UCSD-AML1 (cell line): ENCODE measurements at regions not wholly inside any gene's neighbourhood (a gene's known extent, or its start where the extent isn't known, plus 50 kb on each side); places are given as distances from the start of the nearest gene placed in this dataset.

Experiments used
- DNase-seq: peaks from one replicate; lab custom pipeline; 2025; ENCODE audit not compliant: unreplicated experiment; lab: John Stamatoyannopoulos, UW

DNA sequence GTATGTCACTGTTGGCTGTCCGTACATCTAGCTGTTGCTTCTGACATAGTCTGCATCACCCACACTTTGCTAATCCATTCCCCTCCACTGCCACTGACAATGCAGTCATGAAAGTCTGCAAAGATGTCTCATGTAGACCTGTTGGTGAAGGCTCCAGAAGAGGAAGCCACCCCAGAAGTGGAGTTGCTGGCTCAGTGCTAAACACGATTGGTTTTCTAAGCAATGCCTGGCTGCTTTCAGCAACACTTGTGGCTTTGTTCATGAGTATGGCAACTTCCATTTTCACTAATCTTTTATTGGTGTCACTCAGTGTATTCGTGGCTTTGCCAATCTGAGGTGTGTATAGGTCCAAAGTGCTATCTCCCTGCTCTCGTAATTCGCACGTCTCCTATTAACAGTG, 288.1 kb downstream of the GADD45G start:
- DNase-seq: no peak

DNA sequence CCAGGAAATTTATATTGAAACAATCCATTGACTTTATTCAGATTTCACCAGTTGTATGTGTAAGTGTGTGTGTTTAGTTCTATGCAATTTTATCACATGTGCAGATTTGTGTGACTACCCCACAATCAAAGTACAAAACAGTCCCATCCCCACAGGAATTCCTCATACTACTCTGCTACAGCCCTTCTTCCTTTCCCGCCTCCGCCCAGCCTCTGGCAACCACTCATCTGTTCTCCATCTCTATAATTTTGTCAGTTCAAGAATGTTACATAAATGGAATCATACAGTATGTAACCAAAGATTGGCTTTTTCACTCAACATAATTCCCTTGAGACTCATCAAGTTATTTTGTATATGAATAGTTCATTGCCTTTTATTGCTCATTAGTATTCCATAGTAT, 289.1 kb downstream of the GADD45G start:
- no peak for DNase-seq

DNA sequence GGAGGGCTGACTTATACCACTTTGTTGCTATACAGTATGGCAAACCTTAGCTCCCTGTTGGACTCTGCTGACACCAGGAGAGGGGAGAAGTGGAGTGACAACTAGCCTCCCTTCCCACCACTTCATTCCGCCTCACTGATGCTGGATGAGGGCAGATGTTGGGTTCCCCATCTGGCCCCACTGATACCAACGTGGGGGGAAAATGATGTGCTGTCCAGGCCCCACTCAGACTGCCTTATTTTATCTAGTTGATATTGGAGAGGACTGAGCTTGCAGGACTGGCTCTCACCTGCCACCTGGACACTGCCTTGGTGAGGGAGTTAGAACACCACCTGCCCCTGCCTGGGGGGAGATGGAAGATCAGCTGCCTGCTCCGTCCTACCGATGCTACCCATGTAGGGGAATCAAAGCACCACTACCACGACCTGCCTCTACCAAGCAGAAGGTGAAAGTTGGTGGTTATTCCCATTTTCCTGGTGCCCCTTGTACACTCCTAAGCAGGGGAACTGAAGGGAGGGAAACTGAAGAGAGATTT, 292.1 kb downstream of the GADD45G start:
- no peak for DNase-seq

DNA sequence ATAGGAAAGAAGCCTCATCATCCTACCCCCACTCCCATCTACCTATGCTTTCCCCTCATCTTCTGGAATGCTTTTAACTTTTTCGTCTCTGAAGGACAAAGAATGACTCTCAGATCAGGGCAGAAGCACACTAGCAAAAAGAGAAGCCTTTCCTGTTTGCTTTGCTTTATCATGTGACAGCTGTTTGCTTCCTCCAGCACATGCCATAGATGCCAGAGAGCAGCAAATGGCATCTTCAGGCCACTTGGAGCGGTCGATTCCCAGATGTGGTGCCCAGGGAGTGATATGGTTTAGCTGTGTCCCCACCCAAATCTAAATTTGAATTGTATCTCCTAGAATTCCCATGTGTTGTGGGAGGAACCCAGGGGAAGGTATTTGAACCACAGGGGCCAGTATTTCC, 294.8 kb downstream of the GADD45G start:
- no peak for DNase-seq

DNA sequence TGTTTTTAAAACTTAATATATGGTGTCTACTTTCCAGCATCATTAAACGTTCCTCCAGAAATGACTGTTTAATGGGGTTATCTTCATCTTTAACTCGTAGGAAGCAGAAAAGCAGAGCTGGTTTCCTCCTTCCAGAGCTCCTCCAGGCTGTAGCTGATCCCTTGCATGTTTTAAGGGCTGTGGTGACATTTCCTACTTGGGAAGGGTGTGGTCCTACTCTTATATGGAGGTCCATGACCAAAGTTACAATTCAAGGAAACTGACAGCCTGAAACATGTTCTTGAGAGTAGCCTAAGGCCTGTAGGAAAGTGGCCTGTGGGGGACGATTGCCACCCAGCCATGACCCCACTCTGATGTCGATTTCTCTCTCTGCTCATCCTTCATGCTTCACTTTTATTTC, 297.1 kb downstream of the GADD45G start:
- no peak for DNase-seq

DNA sequence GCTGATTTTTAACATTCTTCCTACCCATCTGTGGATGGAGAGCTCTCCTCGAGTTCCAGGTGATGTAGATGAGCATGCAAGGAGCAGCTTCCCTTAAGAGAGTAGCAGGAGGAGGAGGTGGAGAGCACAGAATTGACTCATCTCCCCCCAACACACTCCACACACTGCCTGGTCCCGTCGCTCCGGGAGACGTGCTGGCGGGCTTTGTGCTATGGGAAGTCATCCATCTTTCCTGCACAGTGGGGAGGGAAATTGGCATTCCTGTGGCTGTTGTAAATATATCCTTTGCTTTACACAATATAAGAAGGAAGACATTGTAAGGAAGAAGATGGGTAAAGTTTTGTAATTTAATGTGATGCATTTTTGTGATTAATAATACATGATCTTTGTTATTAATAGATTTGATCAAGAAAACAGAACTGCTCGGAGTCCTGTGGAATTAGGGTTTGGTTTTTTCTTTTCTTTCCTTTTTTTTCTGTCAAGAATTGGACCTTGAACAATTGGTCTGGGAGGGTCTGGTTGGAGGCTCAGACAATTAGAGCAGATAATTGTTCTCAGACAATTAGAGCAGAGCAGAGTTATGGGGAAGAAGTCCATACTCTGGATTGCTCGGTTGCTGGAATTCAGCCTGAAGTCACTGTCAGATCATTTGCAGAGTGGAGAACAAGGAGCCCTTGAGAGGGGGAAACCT, 297.8 kb downstream of the GADD45G start:
- DNase-seq: no peak

DNA sequence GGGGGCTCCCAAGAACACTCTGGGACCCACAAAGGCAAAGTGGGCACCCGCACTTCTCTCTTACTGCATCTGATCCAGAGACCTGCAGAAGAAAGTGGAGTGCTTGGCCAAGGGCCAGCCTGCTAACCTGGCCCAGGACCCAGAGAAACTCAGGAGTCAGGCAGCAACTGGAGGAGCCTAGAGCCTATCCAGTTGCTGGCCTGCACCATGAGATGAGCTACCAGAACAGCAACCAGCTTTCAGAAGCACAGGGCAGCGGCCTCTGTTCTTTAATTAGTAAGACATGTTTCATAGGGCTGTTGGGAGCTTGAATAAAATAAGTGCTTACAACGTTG, 298.3 kb downstream of the GADD45G start:
- no peak for DNase-seq

DNA sequence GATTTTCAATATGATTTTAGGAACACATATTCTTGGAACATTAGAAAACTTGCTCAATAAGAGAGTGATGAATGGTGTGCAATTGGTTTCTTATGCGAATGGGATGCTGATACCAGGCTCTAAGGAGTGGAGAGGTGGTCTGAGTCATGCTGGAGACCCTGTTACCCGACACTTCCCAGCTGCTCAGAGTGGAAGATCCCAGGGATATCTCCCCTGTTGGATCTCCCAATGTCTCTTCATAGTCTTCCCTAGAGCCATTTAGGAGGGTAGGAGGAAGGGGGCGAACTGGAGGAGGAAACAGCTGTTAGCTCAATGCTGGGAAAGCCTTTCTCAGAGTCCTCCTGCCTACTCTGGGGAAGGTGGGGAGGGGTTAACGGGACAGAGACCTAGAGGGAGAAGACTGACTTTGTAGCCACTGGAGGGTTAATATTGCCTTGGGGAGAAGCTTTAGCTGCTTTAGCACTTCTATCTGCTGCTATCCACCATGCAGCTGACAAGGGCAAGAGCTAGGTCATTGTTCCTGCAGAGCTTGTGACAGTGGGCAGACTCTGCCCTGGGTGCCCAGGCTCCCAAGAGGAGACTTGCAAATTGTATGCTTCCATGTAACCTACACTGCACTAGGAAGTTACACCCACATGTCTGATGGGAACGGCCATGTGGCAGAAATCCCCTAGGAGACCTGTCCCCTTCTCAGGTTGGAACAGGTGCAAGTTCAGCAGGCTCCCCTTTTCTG, 301.0 kb downstream of the GADD45G start:
- no peak for DNase-seq

DNA sequence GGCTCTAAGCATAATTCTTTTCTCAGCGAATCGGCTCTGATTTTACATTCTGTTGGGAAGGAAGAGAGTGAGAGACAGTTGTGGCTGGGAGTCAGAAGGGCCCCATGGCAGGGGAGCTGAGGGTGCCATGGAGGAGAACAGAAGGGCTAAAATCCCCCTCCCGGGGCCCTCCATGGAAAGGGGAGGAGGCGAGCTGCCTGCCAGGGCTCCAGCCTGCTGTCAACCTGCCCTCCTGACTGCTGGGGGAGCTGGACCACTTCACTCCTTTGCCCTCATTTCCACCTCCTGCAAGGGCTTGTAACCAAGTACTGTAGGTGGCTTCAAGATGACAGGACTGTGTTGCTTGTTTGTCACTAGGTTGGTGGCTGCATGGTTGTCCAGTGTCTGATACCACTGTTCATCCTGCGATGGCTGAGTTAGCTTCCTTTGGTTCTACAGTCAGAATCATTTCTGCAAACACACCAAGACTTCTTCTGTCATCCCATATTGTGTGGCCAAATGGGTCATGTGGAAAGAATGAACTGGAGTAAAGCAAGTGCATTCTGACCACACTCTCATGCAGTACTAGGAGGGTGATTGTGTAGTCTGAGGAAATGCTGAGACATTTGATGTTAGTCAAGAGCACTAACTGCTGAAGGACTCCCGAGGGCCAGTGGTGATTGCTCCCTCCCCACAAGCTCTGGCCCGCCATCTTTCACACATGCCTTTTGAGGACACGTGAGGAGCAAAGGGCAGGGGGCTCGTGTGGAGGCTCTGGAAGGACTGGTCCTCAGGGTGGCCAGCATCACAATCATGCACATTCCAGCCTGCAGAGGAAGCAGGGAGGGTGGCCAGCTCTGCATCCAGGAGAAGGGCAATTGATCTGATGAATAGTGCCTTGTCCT, 307.2 kb downstream of the GADD45G start:
- DNase-seq: no peak

DNA sequence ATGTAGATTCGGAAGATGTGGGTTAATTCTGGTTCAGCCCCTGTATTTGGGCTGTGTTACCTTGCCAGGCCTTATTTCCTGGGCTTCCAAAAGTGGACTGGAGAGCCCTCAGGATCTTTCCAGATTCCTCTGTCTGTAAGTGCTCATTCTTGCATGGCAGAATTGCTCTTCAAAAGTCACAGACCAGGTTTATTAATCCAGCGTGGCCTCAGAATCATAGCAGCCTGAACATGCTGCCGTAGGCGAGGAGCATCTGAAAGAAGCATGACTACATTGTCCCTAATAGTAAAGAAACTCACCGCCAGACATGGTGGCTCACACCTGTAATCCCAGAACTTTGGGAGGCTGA, 307.8 kb downstream of the GADD45G start:
- DNase-seq: no peak

DNA sequence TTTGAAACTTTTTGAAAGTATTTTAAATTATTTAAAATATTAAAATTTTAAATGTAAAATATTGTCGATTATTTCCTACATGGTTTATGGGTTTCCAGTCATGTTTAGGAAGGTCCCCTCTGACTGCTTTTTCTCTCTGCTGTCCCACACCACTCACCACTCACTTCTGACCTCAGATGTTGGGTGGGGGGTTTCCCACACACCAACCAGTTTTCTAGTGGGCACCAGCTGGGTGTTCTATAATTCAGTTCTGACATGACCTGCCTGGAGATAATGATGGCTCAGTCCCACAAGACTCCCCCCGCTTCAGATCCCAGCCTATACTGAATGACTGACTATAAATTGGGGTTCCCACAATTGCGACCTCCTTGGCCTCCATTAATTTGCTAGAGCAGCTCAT, 310.4 kb downstream of the GADD45G start:
- no peak for DNase-seq

DNA sequence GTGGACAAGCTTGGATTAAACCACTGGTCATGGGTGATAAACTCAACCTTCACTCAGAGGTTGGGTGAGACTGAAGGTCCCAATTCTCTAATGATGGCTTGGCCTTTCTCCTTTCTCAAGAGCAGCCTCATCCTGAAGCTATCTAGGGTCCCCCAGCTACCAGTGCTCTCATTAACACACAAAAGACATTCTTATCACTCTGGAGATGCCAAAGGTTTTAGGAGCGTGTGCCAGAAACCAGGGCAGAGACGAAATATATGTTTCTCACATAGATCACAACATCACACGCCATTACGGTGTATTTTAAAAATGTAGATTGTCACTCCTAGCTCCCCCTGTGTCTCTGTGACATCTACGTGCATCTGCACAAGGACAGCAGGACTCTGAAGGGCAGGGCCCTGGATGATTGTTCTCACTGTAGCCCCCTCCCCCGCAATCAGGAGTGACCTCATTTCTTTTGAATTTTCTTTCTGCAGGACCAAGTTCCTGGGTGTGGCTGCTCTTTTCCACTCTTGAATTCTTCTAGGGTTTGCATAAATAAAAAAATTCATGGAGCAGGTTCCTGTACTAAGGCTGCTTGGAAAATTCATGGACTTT, 311.3 kb downstream of the GADD45G start:
- DNase-seq: no peak

DNA sequence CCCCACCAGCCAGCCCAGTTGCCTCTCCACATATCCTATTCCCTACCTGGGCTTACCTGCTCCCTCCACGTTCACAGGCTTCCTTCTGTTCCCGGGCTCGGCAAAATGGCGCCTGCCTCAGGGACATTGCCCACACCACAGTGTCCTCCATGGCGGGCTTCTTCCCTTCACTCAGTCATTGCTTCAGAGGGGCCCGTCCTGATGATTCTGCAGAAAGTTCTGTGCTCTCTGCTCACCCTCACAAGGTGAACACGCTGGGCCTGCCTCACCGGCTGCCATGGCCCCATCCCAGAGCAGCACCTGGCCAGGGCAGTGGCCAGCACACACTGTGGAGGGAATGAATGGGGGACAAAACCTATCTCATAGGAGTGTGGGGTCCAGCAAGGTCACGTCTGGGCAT, 313.0 kb downstream of the GADD45G start:
- no peak for DNase-seq

DNA sequence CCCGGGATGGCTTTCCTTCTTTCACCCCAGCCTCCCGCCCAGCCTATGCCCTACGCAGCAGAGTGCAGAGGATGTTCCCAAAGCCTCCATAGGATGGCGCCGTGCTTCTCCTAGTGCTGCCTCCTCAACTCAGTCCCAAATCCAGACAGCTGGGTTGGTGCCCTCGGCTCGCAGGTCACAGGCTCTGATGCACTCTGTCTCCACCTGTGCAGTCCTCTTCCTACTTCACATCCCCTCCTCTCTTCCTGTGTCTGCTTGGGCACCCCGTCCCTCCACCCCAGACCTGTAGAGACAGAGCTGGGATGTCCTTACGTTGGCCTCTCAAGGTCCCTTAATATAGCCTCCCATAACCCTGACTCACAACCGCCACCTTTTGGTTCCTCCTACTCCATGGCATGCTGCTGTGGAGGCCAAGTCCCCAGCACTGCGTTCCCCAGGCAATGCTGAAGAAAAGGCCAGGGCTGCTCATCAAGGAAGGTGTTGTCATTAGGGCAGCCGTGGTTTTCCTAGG, 314.4 kb downstream of the GADD45G start:
- peak; percentile 38 for DNase-seq

DNA sequence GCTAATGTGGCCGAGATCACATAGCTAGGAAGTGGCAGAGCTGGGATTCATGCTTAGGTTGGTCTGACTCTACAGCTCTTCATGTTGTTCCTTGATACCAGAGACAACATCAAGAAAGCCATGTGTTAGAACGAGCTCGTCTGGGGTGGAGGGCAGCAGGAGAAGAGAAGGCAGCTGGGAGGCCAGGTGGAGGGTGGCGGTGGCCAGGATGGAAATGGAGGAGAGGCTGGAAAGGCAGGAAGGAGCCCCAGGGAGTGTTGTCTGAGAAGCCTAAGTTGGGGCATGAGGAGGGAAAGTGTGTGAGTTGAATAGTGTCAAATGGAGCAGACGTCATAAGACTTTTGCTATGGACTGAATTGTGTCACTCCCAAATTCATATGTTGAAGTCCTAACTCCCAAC, 315.3 kb downstream of the GADD45G start:
- DNase-seq: no peak

DNA sequence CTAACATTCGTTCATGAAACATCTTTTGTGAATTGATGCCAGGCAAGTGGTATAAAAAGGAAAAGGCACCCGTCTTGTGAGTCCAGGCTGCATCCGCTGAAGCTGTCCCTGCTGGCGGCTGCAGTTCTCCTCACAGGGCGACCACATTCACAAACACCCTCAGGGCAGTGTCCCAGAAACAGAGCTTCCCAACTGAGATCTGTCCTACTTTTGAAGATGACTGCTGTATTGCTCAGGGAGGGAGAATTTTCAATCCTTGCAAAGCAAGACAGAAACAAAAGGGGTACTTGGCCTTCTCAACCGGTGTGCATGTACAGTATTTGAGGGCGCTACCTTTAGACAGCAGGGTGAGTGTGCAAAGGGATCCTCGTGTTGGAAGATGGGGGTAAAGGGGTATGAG, 316.1 kb downstream of the GADD45G start:
- no peak for DNase-seq

DNA sequence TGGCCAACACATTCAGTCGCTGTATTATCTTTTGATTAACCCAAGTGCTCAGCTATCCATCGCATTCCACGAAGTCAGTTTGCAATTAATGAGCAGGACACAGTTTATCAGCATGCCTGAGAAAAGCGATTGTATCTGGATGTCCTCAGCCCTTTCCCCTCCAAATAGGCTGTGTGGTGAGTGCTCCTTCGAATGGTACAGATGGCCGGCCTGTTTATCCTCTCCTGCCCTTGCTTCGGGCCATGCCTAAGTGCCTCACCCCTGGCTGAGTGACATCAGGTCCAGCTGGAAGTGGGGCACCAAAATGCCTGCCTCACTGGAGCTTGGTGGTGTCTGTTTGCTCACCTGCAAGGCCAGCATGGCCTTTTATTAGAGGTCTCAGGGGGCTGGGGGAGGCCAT, 317.3 kb downstream of the GADD45G start:
- no peak for DNase-seq

DNA sequence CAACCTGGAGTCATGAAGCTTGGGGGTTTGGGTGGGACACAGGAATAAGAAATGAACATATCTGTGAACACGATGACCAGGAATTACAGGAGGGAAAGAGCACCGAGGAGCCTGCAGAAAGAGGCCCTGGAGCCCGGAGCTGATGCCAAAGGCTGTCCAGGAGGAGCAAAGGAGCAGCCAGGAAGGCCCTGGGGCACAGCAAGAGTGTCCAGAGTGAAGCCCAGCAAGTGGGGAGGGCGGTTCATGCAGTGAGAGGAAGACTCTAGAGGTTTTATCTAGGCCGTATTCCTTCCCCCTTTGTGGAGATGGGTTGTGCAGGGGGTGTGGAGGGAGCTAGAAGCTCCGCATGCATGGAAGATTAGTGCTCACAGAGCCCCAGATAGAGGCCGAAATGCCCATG, 318.4 kb downstream of the GADD45G start:
- no peak for DNase-seq

DNA sequence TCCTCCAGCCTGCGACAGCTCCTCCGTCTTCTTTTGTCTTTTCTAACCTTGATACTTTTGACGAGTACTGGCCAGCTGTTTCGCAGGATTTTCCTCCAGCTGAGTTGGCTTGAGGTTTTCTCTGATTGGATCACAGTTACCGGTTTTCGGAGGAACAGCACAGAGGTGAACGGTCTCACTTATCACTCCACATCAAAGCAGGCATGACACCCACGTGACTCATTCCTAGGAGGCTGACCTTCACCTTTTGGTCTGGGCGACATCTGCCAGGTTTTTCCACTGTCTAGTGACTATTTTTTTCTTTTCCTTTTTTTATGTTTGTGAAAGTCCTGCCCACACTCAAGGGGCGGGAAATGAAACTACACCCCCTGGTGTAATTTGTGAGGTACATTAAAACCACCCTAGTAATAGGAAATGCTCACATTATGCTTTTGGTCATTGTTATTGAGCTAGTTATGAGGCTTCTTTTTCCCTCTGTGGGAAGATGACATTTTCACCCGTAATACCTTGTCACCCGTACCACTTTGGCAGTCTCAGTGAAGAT, 319.2 kb downstream of the GADD45G start:
- no peak for DNase-seq

DNA sequence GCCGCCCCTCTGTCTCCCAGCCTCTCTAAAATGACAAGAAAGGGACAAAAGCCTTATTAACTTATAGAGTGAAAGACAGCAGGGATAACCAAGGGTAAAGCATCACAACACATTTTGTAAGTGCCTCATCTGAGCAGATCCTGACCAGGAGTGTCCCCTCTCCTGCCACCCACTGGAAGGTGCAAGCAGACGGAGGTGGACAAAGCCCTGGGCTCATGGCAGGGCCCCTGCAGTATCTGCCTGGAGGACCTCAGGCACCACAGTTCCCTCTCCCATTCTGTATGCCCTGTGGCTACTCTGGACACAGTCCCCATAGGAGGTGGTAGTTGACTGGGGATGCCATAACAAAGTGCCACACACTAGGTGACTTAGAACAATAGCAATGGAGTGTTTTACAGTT, 319.8 kb downstream of the GADD45G start:
- DNase-seq: no peak

DNA sequence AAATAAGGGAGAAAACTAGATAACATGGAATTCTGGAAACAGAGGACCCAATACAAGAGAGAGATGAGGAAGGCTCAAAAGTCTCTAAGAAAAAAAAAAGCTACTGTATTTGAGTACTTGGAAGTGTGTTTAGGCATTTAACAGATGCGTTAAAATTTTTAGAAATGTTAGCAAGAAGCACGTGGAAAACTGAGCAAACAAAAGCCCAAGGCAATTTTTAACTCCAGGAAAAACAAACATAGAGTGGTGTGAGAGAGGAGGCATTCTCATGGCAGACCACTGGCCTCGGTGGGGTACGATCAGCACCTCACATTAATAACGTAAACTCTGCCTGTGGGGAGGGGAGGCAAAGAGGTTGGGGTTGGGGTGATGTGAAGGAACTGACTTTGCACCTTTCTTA, 321.4 kb downstream of the GADD45G start:
- DNase-seq: no peak
